ENCODE measurements at regions not wholly inside any gene's neighbourhood (a gene's known extent, or its start where the extent isn't known, plus 50 kb on each side); places are given as distances from the start of the nearest gene placed in this dataset.
"Not testable (repeated sequence)": the region's sequence is repeated elsewhere in the genome, so short reads cannot be mapped to it uniquely, and the experiment has no call there.

DNA sequence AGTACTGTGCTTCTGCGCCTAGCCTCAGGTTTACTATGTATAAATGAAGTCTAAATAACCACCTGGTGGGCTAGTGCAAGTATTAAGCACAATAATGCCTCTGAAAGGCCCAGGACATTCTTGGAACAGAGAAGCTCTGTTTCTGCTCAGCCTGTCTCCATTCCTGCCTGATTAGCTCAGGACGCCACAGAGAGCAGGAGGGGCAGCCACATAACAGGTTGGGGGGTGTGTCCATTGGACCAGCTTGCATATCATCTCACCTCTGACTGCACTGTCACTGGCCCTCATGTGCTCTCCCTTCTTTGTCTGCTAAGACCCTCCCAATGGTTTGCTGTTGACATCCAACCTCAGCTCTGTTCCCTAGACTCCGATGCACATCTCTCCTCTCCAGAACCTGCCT lies 52.8 kb upstream of the IKZF1 start:
- Mint-ChIP-seq H3K9me3 (ENCODE audit: low read depth) (peaks cover 10% of the 10 kb centered on the region), H3K36me3 (ENCODE audit: low read depth) (peaks cover 10% of the 10 kb centered on the region), H3K27me3 (no peaks in the 10 kb centered on the region), H3K4me1 (peaks cover 33% of the 10 kb centered on the region), H3K4me3 (no peak overlapping the region), H3K27ac (no peak overlapping the region)
- CTCF ChIA-PET: interaction anchor here (0.7 to 1.5 kb wide), 6 partner anchors 9 to 166 kb away, joined by 3 to 6 read pairs (median 4); no protein-coding TSS in a partner anchor
- POLR2A ChIA-PET: no interaction called here
- intact Hi-C loops (cut with DNase I, micrococcal nuclease): no loop called here
- ATAC-seq (no peak), DNase-seq (no peak)

DNA sequence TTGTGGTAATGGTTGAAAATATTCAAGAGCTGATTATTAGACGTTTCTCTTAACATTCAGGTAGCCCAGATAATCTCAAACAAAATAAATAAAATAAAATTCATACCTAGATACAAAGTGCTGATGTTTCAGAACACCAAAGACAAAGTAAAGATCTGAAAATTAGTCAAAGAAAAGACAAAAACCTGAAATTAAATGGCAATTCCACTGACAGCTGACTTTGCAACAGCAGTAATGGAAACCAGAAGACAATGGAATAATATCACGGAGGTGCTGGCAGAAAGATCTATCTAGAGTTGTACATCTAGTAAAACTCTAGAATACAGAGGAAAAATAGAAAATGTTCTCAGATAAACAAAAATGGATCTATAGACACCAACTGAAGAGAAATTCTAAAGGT lies 58.0 kb upstream of the IKZF1 start:
- intact Hi-C loops (cut with DNase I, micrococcal nuclease): no loop called here
- no peaks in the 10 kb centered on the region for H3K27me3 Mint-ChIP-seq
- CTCF ChIA-PET: interaction anchor here (1.0 to 1.8 kb wide), 3 partner anchors 9 to 93 kb away, joined by 3 to 8 read pairs (median 4); no protein-coding TSS in a partner anchor
- no peak overlapping the region for H3K4me3 Mint-ChIP-seq
- H3K9me3 Mint-ChIP-seq (ENCODE audit: low read depth): peaks cover 22% of the 10 kb centered on the region
- peaks cover 18% of the 10 kb centered on the region for H3K4me1 Mint-ChIP-seq
- ATAC-seq (no peak), DNase-seq (no peak)
- H3K27ac Mint-ChIP-seq: no peak overlapping the region
- POLR2A ChIA-PET: no interaction called here
- H3K36me3 Mint-ChIP-seq (ENCODE audit: low read depth): peaks cover 15% of the 10 kb centered on the region

DNA sequence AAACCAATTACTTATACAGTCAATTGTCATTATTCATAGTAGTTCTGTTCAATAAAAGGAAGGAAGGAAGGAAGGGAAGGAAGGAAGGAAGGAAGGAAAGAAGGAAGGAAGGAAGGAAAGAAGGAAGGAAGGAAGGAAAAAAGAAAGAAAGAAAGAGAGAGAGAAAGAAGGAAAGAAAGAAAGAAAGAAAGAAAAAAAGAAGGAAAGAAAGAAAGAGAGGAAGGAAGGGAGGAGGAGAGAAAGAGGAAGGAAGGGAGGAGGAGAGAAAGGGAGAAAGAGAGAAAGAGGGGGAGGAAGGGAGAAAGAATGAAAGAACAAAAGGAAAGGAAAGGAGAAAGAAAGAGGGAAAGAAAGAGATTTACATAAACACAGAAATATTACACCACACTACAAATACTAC lies 62.4 kb upstream of the IKZF1 start:
- POLR2A ChIA-PET; ATAC-seq; H3K27ac Mint-ChIP-seq; H3K27me3 Mint-ChIP-seq; intact Hi-C loops (cut with DNase I, micrococcal nuclease); H3K4me3 Mint-ChIP-seq; DNase-seq: not testable (repeated sequence)
- Mint-ChIP-seq H3K36me3 (ENCODE audit: low read depth) (peaks cover 18% of the 10 kb centered on the region), H3K9me3 (ENCODE audit: low read depth) (peaks cover 28% of the 10 kb centered on the region), H3K4me1 (peaks cover 20% of the 10 kb centered on the region)
- CTCF ChIA-PET: interaction anchor here (1.8 kb wide), 1 partner anchor 14 kb away, joined by 6 read pairs; no protein-coding TSS in a partner anchor

DNA sequence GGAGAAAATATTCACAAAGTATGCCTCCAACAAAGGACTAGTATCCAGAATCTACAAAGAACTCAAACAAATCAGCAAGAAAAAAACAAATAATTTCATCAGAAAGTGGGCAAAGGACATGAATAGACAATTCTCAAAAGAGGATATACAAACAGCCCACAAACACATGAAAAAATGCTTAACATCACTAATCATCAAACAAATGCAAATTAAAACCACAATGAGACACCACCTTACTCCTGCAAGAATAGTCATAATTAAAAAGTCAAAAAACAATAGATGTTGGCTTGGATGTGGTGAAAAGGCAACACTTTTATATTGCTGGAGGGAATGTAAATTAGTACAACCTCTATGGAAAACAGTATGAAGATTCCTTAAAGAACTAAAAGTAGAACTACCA lies 63.8 kb upstream of the IKZF1 start:
- H3K27me3 Mint-ChIP-seq, DNase-seq, H3K27ac Mint-ChIP-seq, ATAC-seq, POLR2A ChIA-PET, H3K4me3 Mint-ChIP-seq: not testable (repeated sequence)
- Mint-ChIP-seq H3K36me3 (ENCODE audit: low read depth) (peaks cover 15% of the 10 kb centered on the region), H3K4me1 (peaks cover 27% of the 10 kb centered on the region), H3K9me3 (ENCODE audit: low read depth) (peaks cover 22% of the 10 kb centered on the region)
- intact Hi-C loops (cut with DNase I, micrococcal nuclease): loop anchor here in 1 of 2 experiments (2.0 kb wide), 1 partner anchor 14 kb away; no protein-coding TSS in a partner anchor
- CTCF ChIA-PET: interaction anchor here (0.9 to 1.5 kb wide), 2 partner anchors 14 to 18 kb away, joined by 4 to 5 read pairs; no protein-coding TSS in a partner anchor

DNA sequence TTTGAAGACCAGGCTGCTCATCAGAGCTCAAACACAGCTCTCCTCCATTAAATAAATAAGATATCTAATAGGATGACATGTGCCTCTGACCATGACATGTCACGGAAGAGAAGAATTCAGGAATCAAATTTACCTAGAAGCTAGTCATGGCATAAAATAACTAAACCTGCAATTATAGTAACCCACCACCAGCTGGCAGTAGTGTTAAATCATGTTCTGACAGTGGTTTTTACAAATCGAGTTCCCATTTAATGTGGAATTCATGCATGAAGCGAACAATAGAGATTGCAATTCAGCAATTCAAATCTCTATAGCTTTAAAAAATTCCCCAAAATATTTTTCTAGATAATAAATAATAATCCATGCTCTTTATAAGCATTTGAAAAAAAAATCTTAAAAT lies 74.6 kb upstream of the IKZF1 start:
- Mint-ChIP-seq H3K27ac (no peak overlapping the region), H3K36me3 (ENCODE audit: low read depth) (peaks cover 23% of the 10 kb centered on the region), H3K4me3 (no peak overlapping the region), H3K27me3 (no peaks in the 10 kb centered on the region), H3K9me3 (ENCODE audit: low read depth) (peaks cover 19% of the 10 kb centered on the region), H3K4me1 (peaks cover 37% of the 10 kb centered on the region)
- ATAC-seq: no peak
- intact Hi-C loops (cut with DNase I, micrococcal nuclease): loop anchor here in 1 of 2 experiments (5.0 kb wide), 1 partner anchor 77 kb away; no protein-coding TSS in a partner anchor
- no peak for DNase-seq
- POLR2A ChIA-PET: interaction anchor here (0.7 kb wide), 1 partner anchor 139 kb away, joined by 7 read pairs; no protein-coding TSS in a partner anchor
- CTCF ChIA-PET: interaction anchor here (0.6 to 1.9 kb wide), 25 partner anchors 9 to 188 kb away, joined by 3 to 11 read pairs (median 4); partner anchors contain the start of gene IKZF1

DNA sequence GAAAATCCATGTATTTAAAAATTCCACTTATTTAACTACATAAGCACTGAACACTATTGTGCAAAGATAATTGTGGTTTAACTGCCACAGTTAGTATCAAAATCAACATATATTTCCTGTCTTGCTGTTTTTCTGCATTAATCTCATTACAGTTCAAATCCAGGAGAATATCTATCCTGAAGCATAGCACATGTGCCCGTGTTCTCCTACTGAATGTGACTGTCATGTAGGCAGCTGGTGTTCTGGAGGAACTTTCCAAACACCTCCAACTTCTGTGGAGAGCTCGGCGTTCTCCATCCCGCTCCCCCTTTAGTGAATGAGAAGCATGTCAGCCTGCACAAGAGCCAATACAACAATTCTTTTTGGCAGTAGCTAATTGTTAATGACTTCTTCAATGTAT lies 76.4 kb upstream of the IKZF1 start:
- Mint-ChIP-seq H3K4me3 (peak overlapping the region; percentile 53), H3K27me3 (no peaks in the 10 kb centered on the region), H3K4me1 (peaks cover 37% of the 10 kb centered on the region), H3K36me3 (ENCODE audit: low read depth) (peaks cover 27% of the 10 kb centered on the region), H3K27ac (peak overlapping the region; percentile 86), H3K9me3 (ENCODE audit: low read depth) (peaks cover 17% of the 10 kb centered on the region)
- CTCF ChIA-PET: interaction anchor here (0.9 to 3.5 kb wide), 15 partner anchors 9 to 190 kb away, joined by 3 to 24 read pairs (median 6); no protein-coding TSS in a partner anchor
- POLR2A ChIA-PET: no interaction called here
- ATAC-seq: no peak
- intact Hi-C loops (cut with DNase I, micrococcal nuclease): loop anchor here in 1 of 2 experiments (5.0 kb wide), 1 partner anchor 79 kb away; no protein-coding TSS in a partner anchor
- DNase-seq: no peak

DNA sequence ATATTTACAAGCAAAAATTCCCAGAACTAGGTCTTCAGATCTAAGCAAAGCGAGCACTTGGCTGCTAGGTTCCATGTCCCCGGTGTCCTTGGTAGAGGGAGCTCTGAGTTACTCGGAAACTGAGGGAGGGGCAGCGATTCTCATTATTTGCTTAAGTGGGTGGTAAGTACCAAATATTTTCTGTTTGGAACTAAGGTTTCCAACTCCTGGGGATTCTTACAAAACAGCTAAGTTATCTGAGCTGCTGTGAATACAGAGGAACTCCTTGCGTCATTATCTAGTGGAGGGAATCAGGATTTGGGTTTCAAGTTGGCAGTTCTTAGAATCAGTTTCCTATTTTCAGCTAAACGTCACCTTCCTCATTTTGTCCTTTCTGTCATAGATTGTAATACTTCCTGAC lies 76.8 kb upstream of the IKZF1 start:
- Mint-ChIP-seq H3K9me3 (ENCODE audit: low read depth) (peaks cover 16% of the 10 kb centered on the region), H3K36me3 (ENCODE audit: low read depth) (peaks cover 23% of the 10 kb centered on the region), H3K4me3 (peak overlapping the region; percentile 53), H3K27ac (peak overlapping the region; percentile 86), H3K27me3 (no peaks in the 10 kb centered on the region), H3K4me1 (peaks cover 37% of the 10 kb centered on the region)
- ChIA-PET POLR2A (no interaction called here), CTCF (interaction anchor here (0.9 to 3.5 kb wide), 16 partner anchors 9 to 190 kb away, joined by 3 to 24 read pairs (median 6); no protein-coding TSS in a partner anchor)
- intact Hi-C loops (cut with DNase I, micrococcal nuclease): loop anchor here (2.0 to 5.0 kb wide), 4 partner anchors 13 to 80 kb away; no protein-coding TSS in a partner anchor
- DNase-seq (peak; percentile 20), ATAC-seq (peak; percentile 13)

DNA sequence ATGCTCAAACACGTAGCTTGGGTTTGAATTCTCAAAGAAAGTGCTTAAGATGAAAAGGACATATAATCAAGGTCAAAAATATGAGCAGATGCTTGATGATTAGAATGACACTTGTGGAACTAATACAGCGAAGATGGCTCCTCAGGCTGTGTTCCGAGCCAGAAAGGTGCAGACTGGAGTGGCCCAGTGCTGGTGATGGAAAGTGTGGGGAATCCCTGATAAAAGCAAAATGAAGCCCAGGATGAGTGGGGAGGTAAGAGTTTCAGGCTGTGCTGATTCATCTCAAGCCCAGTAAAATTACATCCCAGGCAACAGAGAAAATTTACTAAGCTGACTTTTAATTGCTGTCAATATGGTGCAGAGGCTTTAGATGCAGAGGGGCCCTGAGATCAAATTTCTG lies 77.8 kb upstream of the IKZF1 start:
- DNase-seq: peak; percentile 71
- Mint-ChIP-seq H3K4me3 (peak overlapping the region; percentile 14), H3K36me3 (ENCODE audit: low read depth) (peaks cover 22% of the 10 kb centered on the region), H3K9me3 (ENCODE audit: low read depth) (peaks cover 20% of the 10 kb centered on the region), H3K27ac (peak overlapping the region; percentile 15), H3K27me3 (no peaks in the 10 kb centered on the region), H3K4me1 (peaks cover 37% of the 10 kb centered on the region)
- ChIA-PET CTCF (interaction anchor here (1.1 to 3.5 kb wide), 13 partner anchors 10 to 141 kb away, joined by 3 to 24 read pairs (median 6); partner anchors contain the start of gene ZPBP), POLR2A (interaction anchor here (1.0 kb wide), 1 partner anchor 13 kb away, joined by 4 read pairs; no protein-coding TSS in a partner anchor)
- peak; percentile 97 for ATAC-seq
- intact Hi-C loops (cut with DNase I, micrococcal nuclease): loop anchor here (1.0 to 5.0 kb wide), 5 partner anchors 14 to 81 kb away; no protein-coding TSS in a partner anchor

DNA sequence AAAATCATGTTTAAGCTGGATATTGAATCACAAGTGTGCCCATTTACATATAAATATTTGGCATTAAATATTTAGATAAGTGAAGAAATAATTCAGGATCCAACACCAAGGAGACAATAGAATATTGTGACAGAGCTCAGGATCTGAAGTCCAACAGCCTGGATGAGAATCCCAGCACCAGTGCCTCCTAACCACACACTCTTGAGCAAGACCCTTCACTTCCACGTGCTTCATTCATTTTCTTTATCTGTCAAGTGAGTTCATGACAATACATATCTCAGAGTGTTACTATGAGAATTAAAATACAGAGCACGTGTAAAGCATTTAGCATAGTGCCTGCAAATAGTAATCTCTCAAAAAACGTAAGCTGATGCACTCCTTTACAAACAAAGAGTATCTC lies 78.4 kb upstream of the IKZF1 start:
- ATAC-seq: peak; percentile 31
- Mint-ChIP-seq H3K9me3 (ENCODE audit: low read depth) (peaks cover 24% of the 10 kb centered on the region), H3K36me3 (ENCODE audit: low read depth) (peaks cover 20% of the 10 kb centered on the region), H3K27ac (peak overlapping the region; percentile 15), H3K4me1 (peaks cover 37% of the 10 kb centered on the region), H3K27me3 (no peaks in the 10 kb centered on the region), H3K4me3 (peak overlapping the region; percentile 14)
- ChIA-PET CTCF (interaction anchor here (0.6 to 3.5 kb wide), 13 partner anchors 10 to 142 kb away, joined by 3 to 24 read pairs (median 4); partner anchors contain the start of gene ZPBP), POLR2A (interaction anchor here (0.6 to 1.0 kb wide), 2 partner anchors 12 to 28 kb away, joined by 3 to 4 read pairs; no protein-coding TSS in a partner anchor)
- intact Hi-C loops (cut with DNase I, micrococcal nuclease): loop anchor here (1.0 to 5.0 kb wide), 5 partner anchors 15 to 81 kb away; no protein-coding TSS in a partner anchor
- no peak for DNase-seq

DNA sequence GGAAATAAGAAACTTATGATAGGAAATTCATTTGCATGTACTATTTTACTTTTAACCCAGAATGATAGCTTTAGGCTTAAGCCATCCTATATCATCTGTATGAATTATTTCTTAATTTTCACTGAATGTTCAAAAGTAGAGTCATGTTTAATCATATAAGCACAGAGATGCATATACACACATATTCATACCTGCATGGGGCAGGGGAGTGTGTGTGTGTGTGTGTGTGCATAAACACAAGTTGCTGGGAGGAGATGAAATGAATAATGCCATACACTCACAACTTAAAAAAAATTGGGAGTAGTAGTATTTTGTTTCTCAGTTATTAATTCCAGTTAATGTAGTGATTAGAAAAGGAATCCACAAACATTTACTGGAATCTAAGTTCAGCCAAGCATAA lies 83.1 kb upstream of the IKZF1 start:
- DNase-seq: no peak
- Mint-ChIP-seq H3K27ac (no peak overlapping the region), H3K36me3 (ENCODE audit: low read depth) (peaks cover 9% of the 10 kb centered on the region), H3K9me3 (ENCODE audit: low read depth) (peaks cover 17% of the 10 kb centered on the region), H3K27me3 (no peaks in the 10 kb centered on the region), H3K4me1 (peaks cover 24% of the 10 kb centered on the region), H3K4me3 (no peak overlapping the region)
- intact Hi-C loops (cut with DNase I, micrococcal nuclease): no loop called here
- ChIA-PET CTCF (interaction anchor here (0.9 to 2.1 kb wide), 4 partner anchors 8 to 145 kb away, joined by 3 to 5 read pairs (median 4); no protein-coding TSS in a partner anchor), POLR2A (no interaction called here)
- ATAC-seq: no peak

DNA sequence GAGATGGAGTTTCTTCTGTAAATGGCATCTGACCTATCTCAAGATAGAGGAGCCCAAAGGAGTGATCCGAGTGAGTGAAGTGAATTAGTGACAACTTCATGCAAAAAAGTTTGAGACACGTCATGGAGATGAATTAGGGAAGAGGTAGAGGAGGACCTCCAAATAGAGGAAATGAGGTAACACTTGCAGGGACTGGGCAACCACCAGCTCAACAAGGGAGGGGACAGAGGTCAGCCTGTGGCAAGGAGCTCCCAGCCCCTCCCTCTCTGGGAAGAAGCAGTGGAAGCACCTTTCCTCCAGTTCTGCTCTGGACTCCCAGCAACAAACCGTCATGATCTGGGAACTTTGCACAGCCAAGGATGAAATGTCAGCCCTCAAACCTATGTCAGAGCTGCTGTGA lies 83.5 kb upstream of the IKZF1 start:
- ChIA-PET CTCF (interaction anchor here (0.9 to 2.1 kb wide), 3 partner anchors 9 to 45 kb away, joined by 4 to 5 read pairs (median 5); no protein-coding TSS in a partner anchor), POLR2A (no interaction called here)
- Mint-ChIP-seq H3K9me3 (ENCODE audit: low read depth) (peaks cover 17% of the 10 kb centered on the region), H3K27ac (no peak overlapping the region), H3K27me3 (no peaks in the 10 kb centered on the region), H3K4me3 (no peak overlapping the region), H3K36me3 (ENCODE audit: low read depth) (peaks cover 9% of the 10 kb centered on the region), H3K4me1 (peaks cover 24% of the 10 kb centered on the region)
- DNase-seq (no peak), ATAC-seq (no peak)
- intact Hi-C loops (cut with DNase I, micrococcal nuclease): no loop called here

All from activated CD4-positive, alpha-beta T cell treated with anti-CD3 and anti-CD28 coated beads for 36 hours (primary cell).